H1 (cell line): ENCODE measurements at regions not wholly inside any gene's neighbourhood (a gene's known extent, or its start where the extent isn't known, plus 50 kb on each side); places are given as distances from the start of the nearest gene placed in this dataset.
"Not testable (repeated sequence)": the region's sequence is repeated elsewhere in the genome, so short reads cannot be mapped to it uniquely, and the experiment has no call there.

Source experiments
- CTCF ChIA-PET: fragments of 300-600 bp; sonication (Branson Sonifier 250); formaldehyde crosslinking; loops from one replicate; lab custom pipeline; 2021; ENCODE audit not compliant: partially characterized antibody; lab: Charles Lee
- POLR2A ChIA-PET: fragments of 300-600 bp; sonication (Branson Sonifier 250); formaldehyde crosslinking; loops from one replicate; lab custom pipeline; 2021; ENCODE audit warnings: inconsistent platforms; ENCODE audit not compliant: partially characterized antibody; lab: Charles Lee
- DNase-seq, 2 experiments: peaks; one replicate each; pipeline versions ENCODE4 v3.0.0 to v3.0.0-alpha.2; 2010 to 2022; ENCODE audit warnings: low spot score in 2 of 2, low read depth in 1 of 2, mixed read lengths in 1 of 2
- FAIRE-seq: peaks from 2 replicates; lab custom pipeline; 2011; peaks lifted over from hg19 to GRCh38; lab: Jason Lieb, UNC
- H2AFZ ChIP-seq: 2 replicates; pipeline ENCODE4 v1.8.1; 2012; ENCODE audit warnings: low read length, inconsistent platforms
- H2AK5ac ChIP-seq: 2 replicates; pipeline ENCODE4 v1.6.1; 2013; ENCODE audit warnings: low read depth, low read length
- H2BK120ac ChIP-seq: replicated peaks from 2 replicates; pipeline ENCODE3; 2013; ENCODE audit warnings: low read depth, low read length, inconsistent platforms
- H2BK12ac ChIP-seq: 2 replicates; pipeline ENCODE4 v1.6.1; 2013; ENCODE audit warnings: low read depth, low read length
- H2BK15ac ChIP-seq: 2 replicates; pipeline ENCODE4 v1.6.1; 2013; ENCODE audit warnings: low read length
- H2BK20ac ChIP-seq: 2 replicates; pipeline ENCODE4 v1.6.1; 2013; ENCODE audit warnings: low read length
- H2BK5ac ChIP-seq: 2 replicates; pipeline ENCODE4 v1.6.1; 2013; ENCODE audit warnings: low read depth, low read length
- H3K14ac ChIP-seq: 2 replicates; pipeline ENCODE4 v1.6.1; 2013; ENCODE audit warnings: inconsistent platforms; ENCODE audit not compliant: insufficient read length
- H3K18ac ChIP-seq: 2 replicates; pipeline ENCODE4 v1.6.1; 2013; ENCODE audit warnings: low read length; ENCODE audit errors: extremely low read depth
- H3K23ac ChIP-seq: 2 replicates; pipeline ENCODE4 v1.6.1; 2013; ENCODE audit warnings: inconsistent platforms; ENCODE audit not compliant: insufficient read length
- H3K23me2 ChIP-seq: 2 replicates; pipeline ENCODE4 v1.6.1; 2013; ENCODE audit warnings: low read depth, low read length
- H3K27ac ChIP-seq: 2 replicates; pipeline ENCODE4 v1.6.1; 2011; ENCODE audit warnings: low read depth, low read length, inconsistent platforms
- H3K27me3 ChIP-seq, 4 experiments: replicated peaks in 1 of 4; 1 replicate in 1 of 4; 2 replicates in 3 of 4; pipeline versions ENCODE4 v1.6.1 to v1.8.1; 2011 to 2013; ENCODE audit warnings: low read length in 3 of 4, mild to moderate bottlenecking in 3 of 4, inconsistent platforms in 2 of 4, mixed read lengths in 2 of 4, moderate library complexity in 1 of 4; ENCODE audit not compliant: control insufficient read depth in 3 of 4, insufficient read depth in 3 of 4; ENCODE audit errors: extremely low read depth in 1 of 4
- H3K36me3 ChIP-seq, 4 experiments: 2 replicates each; pipeline versions ENCODE4 v1.6.1 to v1.8.1; 2011 to 2013; ENCODE audit warnings: mild to moderate bottlenecking in 4 of 4, low read length in 3 of 4, moderate library complexity in 2 of 4, control low read depth in 1 of 4, inconsistent platforms in 1 of 4; ENCODE audit not compliant: insufficient read depth in 4 of 4, control insufficient read depth in 2 of 4
- H3K4ac ChIP-seq: replicated peaks from 2 replicates; pipeline ENCODE3; 2013; ENCODE audit warnings: low read length, low read depth, mixed read lengths, inconsistent platforms; ENCODE audit not compliant: insufficient read length
- H3K4me1 ChIP-seq, 4 experiments: replicated peaks in 1 of 4; 1 replicate in 1 of 4; 2 replicates in 3 of 4; pipeline versions ENCODE4 v1.6.1 to v1.8.1; 2011 to 2013; ENCODE audit warnings: low read length in 3 of 4, inconsistent platforms in 2 of 4, mixed read lengths in 1 of 4; ENCODE audit not compliant: insufficient read depth in 4 of 4, control insufficient read depth in 3 of 4
- H3K4me2 ChIP-seq, 2 experiments: 2 replicates each; pipeline versions ENCODE4 v1.6.1 to v1.8.1; 2011 to 2013; ENCODE audit warnings: low read depth in 2 of 2, low read length in 2 of 2, control low read depth in 1 of 2, inconsistent platforms in 1 of 2, mild to moderate bottlenecking in 1 of 2; ENCODE audit not compliant: insufficient read depth in 1 of 2
- H3K4me3 ChIP-seq, 4 experiments: fragments of 200-600, 300-600 bp in 1 of 4; sonication (generic), shearing (Covaris generic), sonication (Bioruptor Twin) in 1 of 4; 2 replicates each; pipeline versions ENCODE4 v1.5.1 to v1.8.1; 2011 to 2016; ENCODE audit warnings: low read length in 4 of 4, low read depth in 3 of 4, control low read depth in 2 of 4, inconsistent platforms in 2 of 4, mild to moderate bottlenecking in 2 of 4, mixed read lengths in 1 of 4, moderate library complexity in 1 of 4; ENCODE audit not compliant: insufficient read depth in 2 of 4; ENCODE audit errors: extremely low read depth in 1 of 4
- H3K56ac ChIP-seq: replicated peaks from 2 replicates; pipeline ENCODE3; 2013; ENCODE audit warnings: low read depth, mild to moderate bottlenecking, mixed read lengths, low read length, inconsistent platforms; ENCODE audit not compliant: insufficient read length
- H3K79me1 ChIP-seq: 2 replicates; pipeline ENCODE4 v1.6.1; 2013; ENCODE audit warnings: low read depth, low read length, control low read depth
- H3K79me2 ChIP-seq, 2 experiments: 2 replicates each; pipeline versions ENCODE4 v1.6.1 to v1.8.1; 2012 to 2013; ENCODE audit warnings: low read length in 2 of 2, mild to moderate bottlenecking in 2 of 2, inconsistent platforms in 1 of 2; ENCODE audit not compliant: insufficient read depth in 2 of 2, control insufficient read depth in 1 of 2
- H3K9ac ChIP-seq, 4 experiments: replicated peaks in 1 of 4; 1 replicate in 1 of 4; 2 replicates in 3 of 4; pipeline versions ENCODE4 v1.6.1 to v1.8.1; 2011 to 2013; ENCODE audit warnings: low read depth in 3 of 4, low read length in 3 of 4, control low read depth in 2 of 4, mild to moderate bottlenecking in 2 of 4, moderate library complexity in 2 of 4, inconsistent platforms in 1 of 4; ENCODE audit errors: extremely low read depth in 1 of 4
- H3K9me3 ChIP-seq, 2 experiments: 2 replicates each; pipeline versions ENCODE4 v1.6.1 to v1.8.1; 2012 to 2013; ENCODE audit warnings: mild to moderate bottlenecking in 2 of 2, moderate library complexity in 2 of 2, control low read depth in 1 of 2, inconsistent platforms in 1 of 2, low read depth in 1 of 2, low read length in 1 of 2, mixed read lengths in 1 of 2; ENCODE audit not compliant: insufficient read depth in 2 of 2
- H4K20me1 ChIP-seq, 2 experiments: replicated peaks in 1 of 2; 2 replicates each; pipeline versions ENCODE3 to v1.8.1; 2011 to 2013; ENCODE audit warnings: inconsistent platforms in 2 of 2, low read length in 2 of 2, mild to moderate bottlenecking in 1 of 2; ENCODE audit not compliant: insufficient read depth in 2 of 2, control insufficient read depth in 1 of 2
- H4K5ac ChIP-seq: 2 replicates; pipeline ENCODE4 v1.6.1; 2013; ENCODE audit warnings: low read length, low read depth, mixed read lengths, inconsistent platforms; ENCODE audit not compliant: insufficient read length
- H4K8ac ChIP-seq: 2 replicates; pipeline ENCODE4 v1.8.0; 2013; ENCODE audit warnings: mild to moderate bottlenecking, moderate library complexity, low read length, inconsistent platforms; ENCODE audit not compliant: insufficient read depth; ENCODE audit errors: extremely low read depth
- H4K91ac ChIP-seq: replicated peaks from 2 replicates; pipeline ENCODE3; 2013; ENCODE audit warnings: low read length, mixed read lengths, inconsistent platforms; ENCODE audit not compliant: insufficient read length
- WGBS, 2 experiments: shearing (Covaris generic) in 1 of 2; methylation state at CpG; one replicate each; pipeline versions ENCODE4 v1.1.6 to v1.1.7; 2013 to 2015; ENCODE audit warnings: low lambda C conversion rate in 2 of 2, mixed read lengths in 2 of 2, inconsistent platforms in 1 of 2, low coverage in 1 of 2, missing lambda C conversion rate in 1 of 2; ENCODE audit not compliant: insufficient replicate concordance in 2 of 2, insufficient coverage in 1 of 2, insufficient read length in 1 of 2; ENCODE audit errors: extremely low coverage in 1 of 2, missing lambda C conversion rate in 1 of 2; 5-methylcytosine and 5-hydroxymethylcytosine counted together

- H3K4me1 ChIP-seq, H3K56ac ChIP-seq, H2BK12ac ChIP-seq, POLR2A ChIA-PET, H3K4me3 ChIP-seq, H3K79me1 ChIP-seq, FAIRE-seq, H3K9ac ChIP-seq, DNase-seq, H2AK5ac ChIP-seq, CTCF ChIA-PET, H3K4ac ChIP-seq, H3K79me2 ChIP-seq, H2BK15ac ChIP-seq, H3K27ac ChIP-seq, H4K5ac ChIP-seq, H3K4me2 ChIP-seq, H3K36me3 ChIP-seq, H2BK5ac ChIP-seq, H3K27me3 ChIP-seq, H3K18ac ChIP-seq, H3K23ac ChIP-seq, H2BK20ac ChIP-seq, H4K20me1 ChIP-seq, H2BK120ac ChIP-seq, H4K91ac ChIP-seq, H2AFZ ChIP-seq, H3K14ac ChIP-seq, H4K8ac ChIP-seq, H3K23me2 ChIP-seq: not testable (repeated sequence)
- WGBS, 2 experiments = 100% methylated on average over 1 of the region's 3 CpGs; no CpG with 5 or more reads in 1 of the 2 experiments
- peaks cover 7 to 13% of the 10 kb centered on the region in 2 experiments; a peak in 3 of 4 replicates for H3K9me3 ChIP-seq
Measured at GRCh38 chr6:76745388-76745787, 672.9 kb upstream of the IMPG1 start.

- H3K9ac ChIP-seq, H2BK120ac ChIP-seq, H4K5ac ChIP-seq, H2BK15ac ChIP-seq, DNase-seq, H3K27ac ChIP-seq, FAIRE-seq, H3K4me3 ChIP-seq, POLR2A ChIA-PET, CTCF ChIA-PET, H3K4me1 ChIP-seq, H3K36me3 ChIP-seq, H2AK5ac ChIP-seq, H4K91ac ChIP-seq, H3K79me1 ChIP-seq, H4K8ac ChIP-seq, H3K79me2 ChIP-seq, H3K18ac ChIP-seq, H2AFZ ChIP-seq, H3K23ac ChIP-seq, H3K56ac ChIP-seq, H2BK5ac ChIP-seq, H3K23me2 ChIP-seq, H3K4ac ChIP-seq, H3K27me3 ChIP-seq, H2BK12ac ChIP-seq, H3K14ac ChIP-seq, H2BK20ac ChIP-seq, H3K4me2 ChIP-seq, H4K20me1 ChIP-seq: not testable (repeated sequence)
- 95% methylated on average over 18 of the region's 38 CpGs; no CpG with 5 or more reads in 1 of the 2 experiments for WGBS, 2 experiments
- peaks cover 7 to 13% of the 10 kb centered on the region in 2 experiments; a peak in 3 of 4 replicates for H3K9me3 ChIP-seq
Measured at GRCh38 chr6:76744151-76744720, 671.8 kb upstream of the IMPG1 start.
